DMS153 treated with DMSO at 0.1 percent for 48 hours (cell line): ENCODE measurements at regions not wholly inside any gene's neighbourhood (a gene's known extent, or its start where the extent isn't known, plus 50 kb on each side); places are given as distances from the start of the nearest gene placed in this dataset.
"Not testable (repeated sequence)": the region's sequence is repeated elsewhere in the genome, so short reads cannot be mapped to it uniquely, and the experiment has no call there.

ENCODE experiments used
- DNase-seq: peaks from one replicate; lab custom pipeline; 2025; ENCODE audit not compliant: unreplicated experiment; lab: John Stamatoyannopoulos, UW

DNA sequence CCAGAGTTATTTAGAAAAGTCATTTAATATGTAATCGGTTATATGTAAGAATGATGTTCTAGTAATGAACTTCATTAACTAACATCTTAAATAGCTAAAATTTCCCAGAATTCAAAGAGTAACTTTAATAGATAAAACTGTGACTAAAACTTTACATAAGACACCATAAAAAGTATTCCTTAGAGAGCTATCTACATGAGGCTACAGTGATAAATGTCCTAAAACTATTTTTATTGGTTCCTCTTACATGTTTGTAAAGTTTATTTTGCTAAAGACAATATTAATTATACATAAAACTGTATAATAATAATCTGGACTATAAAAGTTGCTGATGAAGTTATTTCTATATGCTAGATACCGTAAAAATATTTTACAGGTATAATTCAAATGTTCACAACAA lies 897.7 kb upstream of the EPHA5 start:
- no peak for DNase-seq

DNA sequence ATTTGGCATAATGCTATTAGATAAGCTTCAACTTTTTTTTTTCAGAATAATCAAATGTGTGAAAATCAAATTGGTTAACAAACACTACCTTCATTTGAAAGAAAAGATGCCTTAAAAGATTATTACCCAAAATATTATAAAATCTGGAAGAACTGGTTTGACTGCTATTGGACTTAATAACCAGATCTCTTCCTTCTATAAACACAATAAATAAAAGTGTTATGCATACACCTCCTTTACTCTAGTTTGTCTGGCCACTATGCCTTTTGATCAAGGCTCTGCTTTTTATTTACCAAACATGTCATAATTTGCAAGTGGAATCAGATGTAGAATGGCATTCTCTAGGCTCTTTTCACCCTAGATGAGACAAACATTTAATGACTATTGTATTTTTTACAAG lies 897.3 kb upstream of the EPHA5 start:
- DNase-seq, result no peak

DNA sequence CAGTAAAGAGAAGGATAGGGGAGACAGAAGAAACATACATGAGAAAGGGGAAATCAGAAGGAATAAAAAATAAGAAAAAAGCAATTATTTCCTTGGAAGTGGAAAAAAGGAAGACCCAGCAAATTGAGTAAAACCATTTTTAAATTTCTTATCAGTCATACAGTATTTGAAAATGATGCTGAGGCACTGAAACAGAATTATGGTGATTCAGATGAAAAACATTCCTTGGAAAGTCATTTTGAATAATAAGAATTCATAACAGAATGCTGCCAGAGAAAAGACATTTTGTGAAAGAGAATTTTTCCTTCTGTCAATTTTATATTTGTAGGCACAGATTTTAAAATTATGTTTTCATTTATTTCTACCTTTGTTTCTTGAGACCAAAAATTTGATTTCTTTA lies 895.5 kb upstream of the EPHA5 start:
- no peak for DNase-seq

DNA sequence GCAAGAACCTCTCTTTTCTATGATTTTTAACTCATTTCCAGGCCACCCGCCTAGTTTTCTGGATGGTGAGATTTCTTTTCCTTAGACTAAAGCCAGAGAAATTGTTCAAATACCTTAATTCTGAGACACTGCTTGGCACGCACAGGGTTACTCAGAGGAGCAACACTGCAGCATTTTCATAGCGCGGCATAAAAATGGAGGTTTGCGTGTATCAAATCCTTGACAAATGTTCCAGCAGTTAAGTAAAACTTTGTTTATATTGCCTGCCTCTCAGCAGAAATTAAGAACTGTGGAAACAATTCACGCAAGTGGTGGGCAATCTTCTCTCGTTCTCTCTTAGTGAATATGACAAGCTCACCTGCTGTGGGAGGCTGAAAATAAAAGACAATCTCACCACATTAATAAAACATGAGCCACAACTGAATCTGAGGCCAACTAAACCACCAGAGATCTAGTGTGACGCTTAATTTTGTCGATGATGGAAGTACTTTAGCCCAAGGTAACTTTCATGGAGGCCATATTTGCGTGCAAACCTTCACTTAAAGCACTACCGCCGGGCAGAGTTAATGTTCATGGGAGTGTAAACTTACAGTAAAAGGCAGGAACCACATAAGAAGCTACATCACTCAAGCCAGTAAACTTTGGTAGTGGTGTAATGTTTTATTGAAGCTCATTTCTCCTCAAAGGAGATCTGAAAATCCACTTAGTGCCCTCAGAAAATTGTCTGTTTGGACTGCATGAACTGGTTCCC lies 894.8 kb upstream of the EPHA5 start:
- DNase-seq, result no peak

DNA sequence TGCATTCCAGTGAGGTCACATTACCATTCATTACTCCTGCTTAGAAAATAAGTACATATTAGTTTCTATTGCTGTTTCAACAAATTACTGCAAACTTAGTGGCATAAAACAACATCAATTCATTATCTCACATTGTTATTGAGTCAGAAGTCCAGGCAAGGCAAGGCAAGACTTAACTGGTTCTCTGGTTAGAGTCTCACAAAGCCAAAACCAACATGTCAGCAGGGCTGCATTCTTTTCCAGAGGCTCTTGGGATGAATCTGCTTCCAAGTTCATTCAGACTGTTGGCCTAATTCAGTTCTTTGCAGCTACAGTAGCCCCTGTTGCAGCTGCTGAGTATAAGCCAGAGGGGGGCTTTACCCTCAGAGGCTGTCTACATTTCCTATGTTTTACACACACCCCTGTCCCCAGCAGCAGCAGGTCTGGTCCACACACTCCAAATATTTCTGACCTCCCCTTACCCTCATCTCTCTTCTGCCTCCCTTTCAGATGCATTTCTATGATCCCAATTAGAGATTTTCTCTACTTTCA lies 892.1 kb upstream of the EPHA5 start:
- no peak for DNase-seq

DNA sequence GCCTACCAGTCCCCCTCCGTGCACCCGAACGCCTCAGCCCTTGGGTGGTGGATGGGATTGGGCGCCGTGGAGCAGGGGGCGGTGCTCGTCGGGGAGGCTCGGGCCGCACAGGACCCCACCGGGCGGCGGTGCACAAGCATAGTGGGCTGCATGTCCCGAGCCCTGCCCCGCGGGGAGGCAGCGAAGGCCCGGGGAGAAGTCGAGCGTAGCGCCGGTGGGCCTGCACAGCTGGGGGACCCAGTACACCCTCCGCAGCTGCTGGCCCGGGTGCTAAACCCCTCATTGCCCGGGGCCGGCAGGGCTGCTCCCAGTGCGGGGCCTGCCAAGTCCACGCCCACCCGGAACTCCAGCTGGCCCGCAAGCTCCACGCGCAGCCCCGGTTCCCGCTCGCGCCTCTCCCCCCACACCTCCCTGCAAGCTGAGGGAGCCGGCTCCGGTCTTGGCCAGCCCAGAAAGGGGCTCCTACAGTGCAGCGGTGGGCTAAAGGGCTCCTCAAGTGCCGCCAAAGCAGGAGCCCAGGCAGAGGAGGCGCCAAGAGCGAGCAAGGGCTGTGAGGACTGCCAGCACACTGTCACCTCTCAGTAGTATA lies 891.3 kb upstream of the EPHA5 start:
- DNase-seq, result not testable (repeated sequence)

DNA sequence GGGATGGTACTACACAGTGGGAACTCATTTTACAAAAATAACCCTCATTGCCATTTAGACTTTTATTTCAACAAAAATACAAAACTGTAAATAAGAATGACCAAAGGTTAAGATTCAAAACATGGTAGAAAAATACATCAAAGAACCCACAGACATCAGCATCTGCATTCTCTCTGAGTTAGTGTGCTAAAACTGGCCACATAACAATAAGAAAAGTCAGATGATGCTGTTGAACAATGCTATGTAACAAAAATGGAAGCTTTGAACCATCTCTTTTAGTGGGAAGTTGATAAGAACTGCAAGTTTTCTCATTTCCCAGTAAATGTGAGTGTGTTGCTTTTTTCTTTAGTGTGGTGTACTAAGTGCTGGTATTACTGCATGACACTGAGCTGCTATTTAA lies 888.4 kb upstream of the EPHA5 start:
- DNase-seq, result no peak

DNA sequence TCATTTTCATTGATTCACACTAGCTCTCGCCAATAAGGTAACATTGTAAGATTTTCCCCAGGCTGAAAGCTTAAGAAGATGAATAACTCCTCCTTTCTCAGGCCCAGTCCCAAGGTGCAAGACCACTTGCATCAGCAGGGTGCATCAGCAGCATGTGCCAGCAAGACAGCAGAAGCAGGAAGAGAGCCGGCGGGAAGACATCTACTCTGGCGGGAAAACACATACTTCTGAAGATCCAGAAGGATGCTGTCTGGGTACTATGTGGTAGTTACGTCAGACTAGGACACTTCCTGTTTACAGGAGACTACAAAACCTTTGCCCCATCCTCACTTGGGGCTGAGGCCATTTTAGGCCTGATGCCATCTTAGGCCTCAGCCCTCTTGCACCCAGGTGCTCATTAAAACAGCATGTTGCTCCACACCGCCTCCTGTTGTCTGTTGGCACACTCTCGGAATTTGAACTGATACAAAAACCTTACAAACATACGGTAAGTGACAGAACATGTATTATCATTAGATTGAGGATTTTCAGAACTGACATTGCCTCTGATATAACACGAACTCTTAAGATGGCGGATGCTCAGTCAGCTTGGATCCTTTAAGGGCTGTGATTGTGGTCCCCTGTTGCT lies 886.5 kb upstream of the EPHA5 start:
- no peak for DNase-seq

DNA sequence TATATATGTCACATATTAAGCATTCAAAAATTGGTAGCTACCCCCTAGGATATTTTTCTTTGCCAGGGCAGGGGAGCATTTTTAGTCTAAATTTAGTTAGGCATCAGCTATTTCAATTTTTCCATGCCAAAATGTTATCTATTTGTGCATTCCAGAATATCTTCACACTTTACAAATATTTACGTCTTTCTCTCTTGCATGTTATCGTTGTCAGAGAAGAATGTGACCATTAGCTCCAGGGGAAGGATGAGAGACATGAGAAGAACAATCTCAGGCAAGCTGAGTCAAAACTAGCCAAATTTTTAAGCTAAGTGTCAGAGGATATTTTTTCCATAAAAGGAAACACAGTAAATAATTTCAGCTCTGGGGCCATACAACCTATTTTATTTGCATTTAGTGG lies 885.0 kb upstream of the EPHA5 start:
- DNase-seq, result no peak

DNA sequence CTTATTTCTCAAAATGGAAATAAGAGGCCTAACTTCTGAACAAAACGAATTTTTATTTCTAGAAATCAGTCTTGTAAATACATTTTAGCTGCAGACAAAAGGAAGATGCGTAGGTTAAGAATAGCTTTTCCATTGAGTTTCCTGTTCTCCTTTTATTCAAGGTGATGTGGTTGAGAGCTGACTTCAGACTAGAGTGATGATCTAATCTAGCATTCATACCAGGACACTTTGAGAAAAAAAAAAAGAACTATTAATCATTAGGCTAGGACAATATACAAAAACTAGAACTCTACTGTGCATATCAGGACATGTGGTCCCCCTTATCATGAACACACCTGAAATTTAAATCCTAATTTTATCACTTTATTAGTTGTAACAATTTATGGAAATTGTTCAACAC lies 884.5 kb upstream of the EPHA5 start:
- no peak for DNase-seq

DNA sequence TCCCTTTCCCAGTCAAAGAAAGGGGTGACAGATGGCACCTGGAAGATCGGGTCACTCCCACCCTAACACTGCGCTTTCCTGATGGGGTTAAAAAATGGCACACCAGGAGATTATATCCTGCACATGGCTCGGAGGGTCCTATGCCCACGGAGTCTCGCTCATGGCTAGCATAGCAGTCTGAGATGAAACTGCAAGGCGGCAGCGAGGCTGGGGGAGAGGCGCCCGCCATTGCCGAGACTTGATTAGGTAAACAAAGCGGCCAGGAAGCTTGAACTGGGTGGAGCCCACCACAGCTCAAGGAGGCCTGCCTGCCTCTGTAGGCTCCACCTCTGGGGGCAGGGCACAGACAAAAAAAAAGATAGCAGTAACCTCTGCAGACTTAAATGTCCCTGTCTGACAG lies 875.0 kb upstream of the EPHA5 start:
- not testable (repeated sequence) for DNase-seq

DNA sequence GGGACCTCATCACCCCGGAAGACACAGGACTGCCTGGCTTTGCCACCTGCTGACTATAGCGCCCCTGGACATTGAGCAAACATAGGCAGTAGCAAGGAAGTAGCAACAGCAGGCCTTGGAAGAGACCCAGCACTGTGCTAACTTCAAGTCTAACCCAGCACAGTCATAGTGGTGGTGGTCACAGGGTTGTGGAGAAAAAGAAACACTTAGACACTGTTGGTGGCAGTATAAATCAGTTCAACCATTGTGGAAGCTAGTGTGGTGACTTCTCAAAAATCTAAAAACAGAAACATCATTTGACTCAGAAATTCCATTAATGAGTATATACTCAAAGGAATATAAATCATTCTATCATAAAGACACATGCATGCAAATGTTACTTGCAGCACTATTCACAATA lies 874.0 kb upstream of the EPHA5 start:
- DNase-seq, result no peak

DNA sequence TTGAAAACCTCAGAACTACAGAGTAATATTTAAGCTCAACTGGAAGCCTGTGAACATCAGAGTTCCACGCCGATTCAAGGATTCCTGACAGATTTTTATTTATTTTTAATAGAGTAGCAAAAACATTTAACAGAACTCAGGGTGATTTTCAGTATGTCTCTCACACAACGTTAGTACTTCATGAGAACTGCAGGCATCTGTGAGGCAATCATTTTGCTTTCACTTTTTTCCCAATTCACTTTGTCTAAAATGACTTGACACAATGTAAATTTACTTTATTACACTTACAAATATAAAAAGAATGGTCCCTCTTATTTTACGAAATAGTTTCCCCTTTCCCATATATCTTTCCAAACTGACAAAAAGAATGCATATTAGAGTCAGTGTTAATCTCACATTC lies 869.5 kb upstream of the EPHA5 start:
- no peak for DNase-seq

DNA sequence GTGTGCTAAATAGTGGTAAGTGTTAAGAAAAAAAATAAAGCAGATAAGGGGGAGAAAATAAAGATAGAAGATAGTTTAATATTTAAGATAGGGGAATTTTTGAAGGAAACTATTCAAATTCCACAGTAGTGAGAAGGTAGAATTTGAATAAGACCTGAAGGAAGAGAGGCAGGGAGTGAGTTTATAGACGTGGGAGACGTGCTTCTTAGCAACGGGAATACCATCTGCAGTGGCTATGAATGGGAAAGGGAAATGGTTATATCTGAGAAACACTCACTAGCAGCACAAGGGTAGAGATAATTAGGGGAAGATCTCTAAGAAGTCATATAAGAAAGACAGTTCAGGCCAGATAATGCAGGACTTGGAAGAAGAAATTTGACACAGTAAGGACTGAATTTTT lies 854.5 kb upstream of the EPHA5 start:
- DNase-seq, result no peak

DNA sequence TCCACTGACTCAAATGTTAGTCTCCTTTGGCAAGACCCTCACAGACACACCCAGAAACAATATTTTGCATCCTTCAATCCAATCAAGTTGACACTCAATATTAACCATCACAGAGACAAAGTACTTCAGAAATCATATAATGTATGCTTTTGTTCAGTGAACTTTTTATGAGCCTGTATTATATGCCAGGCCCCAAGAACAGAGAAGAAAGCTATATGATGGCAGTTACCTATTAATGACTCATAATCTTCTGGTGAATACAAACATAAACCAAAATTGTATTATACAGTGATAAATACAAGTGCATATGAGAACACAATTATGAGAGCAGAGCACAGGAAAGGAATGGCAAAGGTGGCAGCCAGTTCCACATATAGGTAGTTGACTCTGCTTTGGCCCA lies 852.0 kb upstream of the EPHA5 start:
- DNase-seq, result no peak

DNA sequence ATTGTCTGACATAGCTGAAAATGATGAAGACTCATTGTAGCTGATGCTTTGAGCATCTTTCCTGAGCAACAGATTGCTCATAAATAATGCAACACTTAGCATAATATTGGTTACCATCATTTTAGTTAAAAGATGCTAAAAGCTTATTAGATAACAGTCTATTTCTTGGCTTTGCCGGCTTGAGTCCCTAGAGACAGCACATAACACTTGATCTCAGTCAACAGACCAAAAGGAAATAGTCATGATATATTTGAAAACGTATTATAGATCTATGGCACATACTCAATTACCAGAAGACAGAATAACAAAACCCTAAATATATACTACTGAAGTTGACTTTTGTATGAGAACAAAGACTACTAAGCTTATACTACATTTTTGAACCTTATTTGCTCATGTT lies 846.7 kb upstream of the EPHA5 start:
- no peak for DNase-seq

DNA sequence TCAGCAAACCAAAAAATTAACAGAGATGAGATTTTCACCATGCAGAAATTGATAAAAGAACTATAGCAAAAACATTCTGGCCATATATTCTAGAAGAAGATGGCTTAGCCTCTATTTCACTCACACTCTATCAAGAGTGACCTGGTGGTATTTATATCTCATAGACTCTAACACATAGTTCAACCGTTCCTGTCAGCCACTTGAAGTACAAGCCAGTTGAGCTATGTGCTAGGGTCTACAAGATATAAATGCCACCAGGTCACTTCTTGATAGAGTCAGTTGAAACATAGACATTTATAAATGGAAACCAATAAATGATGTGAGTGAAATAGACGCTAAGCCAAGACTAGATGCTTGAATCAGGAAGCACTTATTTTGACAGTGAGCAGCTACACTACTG lies 836.7 kb upstream of the EPHA5 start:
- DNase-seq, result no peak

DNA sequence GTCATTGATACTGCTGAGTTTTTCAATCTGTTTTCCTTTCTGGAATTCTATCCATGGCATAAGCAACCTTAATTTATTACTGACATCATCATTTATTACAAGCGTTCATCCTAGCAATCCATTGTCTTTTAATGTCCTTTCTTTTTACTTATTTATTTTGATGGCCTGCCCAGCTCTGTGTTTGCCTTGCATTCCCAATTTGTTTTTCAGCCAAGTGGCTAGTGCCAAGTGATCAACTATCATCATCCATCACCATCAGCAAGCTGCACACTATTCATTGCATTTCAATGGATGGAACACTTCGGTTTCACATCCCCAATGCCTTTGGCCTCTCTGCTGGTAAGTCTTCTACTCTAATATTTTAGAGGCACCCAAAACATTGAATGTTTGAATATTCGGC lies 831.7 kb upstream of the EPHA5 start:
- no peak for DNase-seq

DNA sequence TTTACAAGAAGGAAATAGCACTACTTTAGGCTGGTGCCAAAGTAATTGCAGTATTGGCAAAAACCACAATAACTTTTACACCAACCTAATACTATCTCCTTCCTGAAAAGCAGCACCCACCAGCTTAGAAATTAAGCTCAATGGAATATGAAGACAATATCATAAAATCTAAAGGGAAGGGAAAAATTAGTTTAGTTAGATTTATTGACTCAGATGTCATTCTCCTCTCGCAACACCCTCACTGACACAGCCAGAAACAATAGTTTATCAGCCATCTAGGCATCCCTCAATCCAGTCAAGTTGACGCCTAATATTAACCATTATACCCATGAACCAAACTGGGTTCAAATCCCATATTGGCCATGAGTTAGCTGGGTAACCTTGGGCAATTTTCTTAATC lies 820.4 kb upstream of the EPHA5 start:
- DNase-seq, result no peak

DNA sequence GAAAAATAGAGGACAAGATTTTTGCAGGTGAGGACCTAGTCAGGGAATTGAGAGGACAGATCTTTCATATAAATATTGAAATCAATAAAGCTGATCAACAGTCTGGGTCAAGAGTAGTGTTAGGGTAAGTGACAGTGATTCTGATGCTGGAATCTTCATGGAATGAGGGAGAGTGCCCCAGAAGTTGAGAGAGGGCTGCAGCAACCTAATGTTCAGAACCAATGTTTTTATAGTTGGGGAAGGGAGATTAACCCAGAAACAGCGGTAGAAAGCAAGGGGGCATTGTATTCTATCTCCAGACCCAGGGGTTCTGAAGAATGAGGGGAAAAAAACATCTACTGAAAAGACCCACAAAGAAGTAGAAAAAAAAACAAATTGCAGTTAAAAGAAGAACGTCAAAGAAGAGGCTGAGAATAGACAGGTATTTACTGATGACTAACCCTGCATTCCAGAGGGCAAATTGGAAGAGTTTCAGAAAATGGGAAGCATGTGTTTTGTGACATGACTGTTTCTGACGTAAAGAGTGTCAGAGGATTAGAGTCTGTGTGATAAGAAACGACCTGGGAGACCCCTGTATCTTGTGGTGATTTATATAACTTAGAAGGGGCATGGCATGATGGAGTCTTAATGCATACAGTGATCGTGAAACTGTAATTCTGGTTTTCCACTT lies 819.6 kb upstream of the EPHA5 start:
- DNase-seq, result no peak

DNA sequence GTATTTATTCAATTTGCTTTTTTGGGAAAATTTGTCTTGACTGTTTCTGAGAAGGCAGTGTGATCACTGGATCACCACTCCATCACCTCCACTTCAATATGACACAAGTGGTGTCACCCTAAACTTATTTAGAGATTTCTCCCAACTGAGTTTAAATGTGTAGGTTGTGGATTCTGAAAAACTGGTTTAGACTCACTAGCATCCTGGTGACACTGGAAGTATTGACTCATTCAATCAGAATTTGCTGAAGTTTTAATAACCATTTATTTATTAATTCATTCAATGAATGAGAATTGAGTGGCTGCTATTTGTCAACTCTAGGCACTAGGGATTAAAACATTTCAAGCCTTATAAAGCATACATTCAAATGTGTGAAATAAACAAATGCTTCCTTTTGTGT lies 819.1 kb upstream of the EPHA5 start:
- no peak for DNase-seq

DNA sequence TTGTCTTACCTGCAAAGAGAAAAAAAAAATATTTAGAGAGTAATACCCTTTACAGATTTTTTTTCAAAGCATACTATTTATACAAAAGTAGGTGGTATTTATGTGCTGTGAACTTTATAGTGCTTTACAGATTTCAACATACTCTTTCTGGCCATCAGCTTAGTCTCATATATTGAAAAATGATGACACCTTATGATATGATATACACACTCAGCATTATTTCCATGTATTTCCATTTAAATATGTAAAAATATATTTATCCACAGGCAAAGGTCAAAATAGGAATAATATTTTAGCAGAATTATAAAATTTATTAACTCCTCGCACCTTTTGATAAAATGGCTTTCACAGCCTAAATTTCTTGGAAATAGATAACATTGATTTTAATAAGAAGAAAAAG lies 815.8 kb upstream of the EPHA5 start:
- DNase-seq, result no peak
